HFF-Myc (cell line): ENCODE measurements at regions not wholly inside any gene's neighbourhood (a gene's known extent, or its start where the extent isn't known, plus 50 kb on each side); places are given as distances from the start of the nearest gene placed in this dataset.

Source experiments
- DNase-seq: peaks from one replicate; pipeline ENCODE4 v3.0.0-alpha.2; 2011; ENCODE audit warnings: low read depth; ENCODE audit errors: extremely low read depth
- H3K4me3 ChIP-seq: replicated peaks from 2 replicates; pipeline ENCODE4 v1.5.1; 2011; ENCODE audit warnings: low read depth, mild to moderate bottlenecking, control low read depth, low read length
- CTCF ChIP-seq: IDR thresholded peaks from 2 replicates; pipeline ENCODE4 v1.5.1; 2012; ENCODE audit warnings: mild to moderate bottlenecking, low read depth, low read length, control low read depth; ENCODE audit errors: missing control alignments

GRCh38 chr3:135558906-135559305 is 406.6 kb upstream of the PPP2R3A start:
- TF ChIP-seq CTCF = no peak
- no peak for DNase-seq
- no peak overlapping the region for H3K4me3 ChIP-seq

- H3K4me3 ChIP-seq = no peak overlapping the region
- TF ChIP-seq CTCF = no peak
- DNase-seq = no peak
These were observed 405.7 kb upstream of the PPP2R3A start for GRCh38 chr3:135559802-135560201.

- no peak for DNase-seq
- H3K4me3 ChIP-seq = no peak overlapping the region
- TF ChIP-seq CTCF = no peak
These were observed 404.7 kb upstream of the PPP2R3A start for GRCh38 chr3:135560847-135561246.

GRCh38 chr3:135564696-135565095 is 400.8 kb upstream of the PPP2R3A start:
- no peak for TF ChIP-seq CTCF
- no peak overlapping the region for H3K4me3 ChIP-seq
- no peak for DNase-seq

- DNase-seq = no peak
- no peak overlapping the region for H3K4me3 ChIP-seq
- no peak for TF ChIP-seq CTCF
These were observed 400.0 kb upstream of the PPP2R3A start for GRCh38 chr3:135565546-135565945.

- DNase-seq = no peak
These were observed 398.3 kb upstream of the PPP2R3A start for GRCh38 chr3:135567223-135567622.

More at GRCh38 chr3:135567223-135567622, 398.3 kb upstream of the PPP2R3A start:
- no peak overlapping the region for H3K4me3 ChIP-seq
- TF ChIP-seq CTCF = no peak
